Head of caudate nucleus (tissue), 42 donors: ENCODE measurements at regions not wholly inside any gene's neighbourhood (a gene's known extent, or its start where the extent isn't known, plus 50 kb on each side); places are given as distances from the start of the nearest gene placed in this dataset.

ENCODE experiments used
- DNase-seq, 42 donors: peaks; one replicate each; pipeline versions ENCODE4 v3.0.0 to v3.0.0-alpha.2; 2020 to 2021; ENCODE audit warnings: mixed read lengths in 7 of 42
- intact Hi-C: fragments of 100-400 bp; cut with DNase I; formaldehyde crosslinking; loops from one replicate; pipeline ENCODE4 v1.15.0; 2022

DNA sequence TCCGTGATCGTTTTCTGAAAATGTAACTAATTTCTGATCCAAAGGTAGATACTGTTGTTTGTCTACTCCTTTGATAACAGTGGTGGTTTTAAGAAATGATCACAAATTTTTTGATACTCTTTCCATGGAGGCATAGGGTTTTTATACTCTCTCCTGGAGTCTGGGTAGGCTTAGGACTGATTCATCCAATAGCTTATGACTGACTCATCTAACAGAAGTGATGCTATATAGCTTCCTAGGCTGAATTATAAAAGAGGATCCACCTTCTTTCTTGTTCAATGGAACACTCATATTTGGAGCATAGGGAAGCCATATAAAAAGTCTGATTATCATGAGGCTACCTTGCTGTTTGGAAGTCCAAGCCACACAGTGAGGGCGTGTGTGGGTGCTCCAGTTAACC lies 84.3 kb downstream of the CHST2 start:
- intact Hi-C loops = no loop called here
- no peak for DNase-seq

DNA sequence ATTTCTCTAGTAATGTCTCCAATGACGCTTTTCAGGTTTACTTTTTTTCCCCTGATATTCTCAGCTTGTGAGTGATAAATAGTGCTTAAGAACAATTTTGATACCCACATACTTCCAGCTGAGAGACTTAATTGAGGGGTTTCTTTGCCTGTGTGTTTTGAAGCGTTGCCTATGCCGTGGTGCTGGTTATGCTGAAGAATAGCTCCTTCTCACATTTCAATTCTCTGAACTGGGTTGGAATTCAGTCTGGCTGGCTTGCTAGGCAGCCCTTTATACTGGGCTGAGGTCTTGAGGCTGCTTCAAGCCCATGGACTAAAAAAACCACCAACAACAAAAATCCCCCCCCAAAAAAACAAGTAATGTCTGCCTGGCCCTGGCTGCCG lies 87.4 kb downstream of the CHST2 start:
- DNase-seq = no peak
- intact Hi-C loops = no loop called here

- DNase-seq = no peak
Measured at GRCh38 chr3:143207338-143207961, 87.9 kb downstream of the CHST2 start.

GRCh38 chr3:143208976-143209714 lies 89.6 kb downstream of the CHST2 start:
- intact Hi-C loops = no loop called here
- DNase-seq = no peak

More at GRCh38 chr3:143207338-143207961, 87.9 kb downstream of the CHST2 start:
- intact Hi-C loops = no loop called here

GRCh38 chr3:143209715-143210059 lies 90.1 kb downstream of the CHST2 start:
- no peak for DNase-seq
- intact Hi-C loops = no loop called here

GRCh38 chr3:143210141-143210540 lies 90.6 kb downstream of the CHST2 start:
- intact Hi-C loops = no loop called here
- no peak for DNase-seq

DNA sequence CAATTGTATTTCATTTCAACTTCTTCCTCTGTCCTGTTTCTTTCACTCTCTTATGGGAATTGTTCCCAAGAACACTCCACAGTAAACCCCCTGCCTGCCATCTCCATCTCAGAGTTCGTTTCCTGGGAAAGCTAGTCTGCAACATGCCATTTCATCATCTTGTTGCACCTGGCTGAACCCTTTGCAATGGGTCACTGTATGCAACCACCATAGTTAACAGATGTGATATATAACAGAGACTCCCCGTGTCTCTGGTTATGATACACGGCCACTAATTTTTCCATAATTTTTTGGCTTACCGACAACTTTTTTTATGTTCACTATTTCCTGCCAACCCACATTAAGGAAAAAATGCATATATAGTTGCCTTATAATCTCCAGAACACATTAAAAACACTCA lies 95.5 kb downstream of the CHST2 start:
- intact Hi-C loops = no loop called here
- no peak for DNase-seq
